HepG2 (cell line): ENCODE measurements at regions not wholly inside any gene's neighbourhood (a gene's known extent, or its start where the extent isn't known, plus 50 kb on each side); places are given as distances from the start of the nearest gene placed in this dataset.
A peak's percentile ranks its signal among the peaks of the same experiment; 100 is the strongest.

Source experiments
- ADNP ChIP-seq: sonication (generic); formaldehyde crosslinking; IDR thresholded peaks from 2 replicates; pipeline ENCODE4 v1.4.0; 2020; ENCODE audit warnings: missing genetic modification reagents
- ASH2L ChIP-seq: fragments of 300-600, 200-600 bp; sonication (generic); IDR thresholded peaks from 2 replicates; pipeline ENCODE4 v1.7.0; 2017; ENCODE audit warnings: low read depth, mild to moderate bottlenecking, moderate library complexity, mixed read lengths, low read length; ENCODE audit not compliant: insufficient read length
- ATF4 ChIP-seq, 2 experiments: fragments of 450-650 bp in 1 of 2; sonication (generic) in 1 of 2; formaldehyde crosslinking; IDR thresholded peaks; 2 replicates each; pipeline versions ENCODE4 v1.5.0 to v1.8.0; 2020 to 2022; ENCODE audit warnings: mild to moderate bottlenecking in 1 of 2, missing genetic modification reagents in 1 of 2
- CREBL2 ChIP-seq: sonication (generic); formaldehyde crosslinking; IDR thresholded peaks from 2 replicates; pipeline ENCODE4 v1.8.1; 2023; ENCODE audit warnings: missing genetic modification reagents, mild to moderate bottlenecking, borderline replicate concordance
- ELF1 ChIP-seq: sonication (generic); formaldehyde crosslinking; IDR thresholded peaks from 2 replicates; pipeline ENCODE4 v1.4.0; 2020; ENCODE audit warnings: missing genetic modification reagents
- ELF4 ChIP-seq: sonication (generic); formaldehyde crosslinking; IDR thresholded peaks from 2 replicates; pipeline ENCODE4 v1.5.0; 2020; ENCODE audit warnings: missing genetic modification reagents, mild to moderate bottlenecking, moderate library complexity, borderline replicate concordance
- HINFP ChIP-seq: sonication (generic); formaldehyde crosslinking; IDR thresholded peaks from 2 replicates; pipeline ENCODE4 v1.4.0; 2020; ENCODE audit warnings: low read depth, mild to moderate bottlenecking, missing genetic modification reagents
- NFE2L1 ChIP-seq: sonication (generic); formaldehyde crosslinking; IDR thresholded peaks from 2 replicates; pipeline ENCODE4 v1.4.0; 2020; ENCODE audit warnings: missing genetic modification reagents, mild to moderate bottlenecking, borderline replicate concordance
- NPAS2 ChIP-seq: sonication (generic); formaldehyde crosslinking; IDR thresholded peaks from 2 replicates; pipeline ENCODE4 v1.8.0; 2022; ENCODE audit warnings: mild to moderate bottlenecking, missing genetic modification reagents, borderline replicate concordance
- NR3C1 ChIP-seq: sonication (generic); formaldehyde crosslinking; IDR thresholded peaks from 2 replicates; pipeline ENCODE4 v1.4.0; 2020; ENCODE audit warnings: missing genetic modification reagents
- ONECUT2 ChIP-seq: sonication (generic); formaldehyde crosslinking; IDR thresholded peaks from 2 replicates; pipeline ENCODE4 v1.4.0; 2020; ENCODE audit warnings: missing genetic modification reagents
- REPIN1 ChIP-seq: sonication (generic); formaldehyde crosslinking; IDR thresholded peaks from 2 replicates; pipeline ENCODE4 v1.8.0; 2022; ENCODE audit warnings: missing genetic modification reagents, low read depth, mild to moderate bottlenecking, borderline replicate concordance
- SNAPC2 ChIP-seq: sonication (generic); formaldehyde crosslinking; IDR thresholded peaks from 2 replicates; pipeline ENCODE4 v1.8.1; 2022; ENCODE audit warnings: mild to moderate bottlenecking, missing genetic modification reagents
- SNAPC5 ChIP-seq: sonication (generic); formaldehyde crosslinking; IDR thresholded peaks from 2 replicates; pipeline ENCODE4 v1.8.1; 2023; ENCODE audit warnings: mild to moderate bottlenecking, missing genetic modification reagents, borderline replicate concordance
- SP1 ChIP-seq, 2 experiments: fragments of 450-650 bp in 1 of 2; sonication (generic) in 1 of 2; formaldehyde crosslinking in 1 of 2; IDR thresholded peaks; 2 replicates each; pipeline versions ENCODE4 v1.4.0 to v1.6.1; 2016 to 2020; ENCODE audit warnings: missing genetic modification reagents in 1 of 2
- TBX2 ChIP-seq: sonication (generic); formaldehyde crosslinking; IDR thresholded peaks from 2 replicates; pipeline ENCODE4 v1.5.0; 2020; ENCODE audit warnings: missing genetic modification reagents, mild to moderate bottlenecking, borderline replicate concordance
- TGIF2 ChIP-seq: IDR thresholded peaks from 2 replicates; pipeline ENCODE4 v1.6.1; 2016; ENCODE audit warnings: control low read depth, missing compliant biosample characterization
- XRCC5 ChIP-seq: fragments of 200-400 bp; formaldehyde crosslinking; optimal IDR thresholded peaks from 2 replicates; pipeline ENCODE3; 2017; ENCODE audit warnings: mild to moderate bottlenecking, low read length
- ZFP62 ChIP-seq: sonication (generic); formaldehyde crosslinking; IDR thresholded peaks from 2 replicates; pipeline ENCODE4 v1.4.0; 2020; ENCODE audit warnings: missing genetic modification reagents
- ZNF207 ChIP-seq: fragments of 450-650 bp; IDR thresholded peaks from 2 replicates; pipeline ENCODE4 v1.6.1; 2016; ENCODE audit warnings: antibody characterized with exemption, borderline replicate concordance
- ZNF333 ChIP-seq: sonication (generic); formaldehyde crosslinking; IDR thresholded peaks from 2 replicates; pipeline ENCODE4 v1.4.0; 2020; ENCODE audit warnings: mild to moderate bottlenecking, missing genetic modification reagents, borderline replicate concordance
- ZNF570 ChIP-seq: sonication (generic); formaldehyde crosslinking; IDR thresholded peaks from 2 replicates; pipeline ENCODE4 v1.4.0; 2020; ENCODE audit warnings: mild to moderate bottlenecking, missing genetic modification reagents, borderline replicate concordance
- ZNF572 ChIP-seq: sonication (generic); formaldehyde crosslinking; IDR thresholded peaks from 2 replicates; pipeline ENCODE4 v1.5.1; 2020; ENCODE audit warnings: mild to moderate bottlenecking, missing genetic modification reagents
- ZNF713 ChIP-seq: sonication (generic); formaldehyde crosslinking; IDR thresholded peaks from 2 replicates; pipeline ENCODE4 v1.4.0; 2020; ENCODE audit warnings: mild to moderate bottlenecking, missing genetic modification reagents

GRCh38 chr2:41840702-41841551 is 206.9 kb upstream of the PKDCC start (continued):
- TF ChIP-seq XRCC5 (peak; percentile 99), ZNF333 (CRISPR knock-in tag) (0 out of 2 replicates have a peak, but pooled peaks have one; percentile 68), SNAPC5 (no peak), HINFP (CRISPR knock-in tag) (no peak), NR3C1 (no peak), ZNF570 (CRISPR knock-in tag) (no peak), NPAS2 (CRISPR knock-in tag) (no peak), TGIF2 (CRISPR knock-in tag) (no peak), ATF4 (CRISPR knock-in tag; IDR thresholded peaks at IDR 0.05) (peak in 1 of 2 experiments; percentile 2; a peak in 1 of 4 replicates), NFE2L1 (CRISPR knock-in tag) (no peak), ASH2L (no peak), ZNF713 (no peak), ZNF207 (no peak), ZNF572 (CRISPR knock-in tag) (peak; percentile 63; the same call in 1 of the 2 replicates), CREBL2 (CRISPR knock-in tag) (peak; percentile 76; the same call in 1 of the 2 replicates), ELF1 (CRISPR knock-in tag) (peak; percentile 93), ADNP (no peak), TBX2 (CRISPR knock-in tag) (peak; percentile 59; the same call in 1 of the 2 replicates), ZFP62 (CRISPR knock-in tag) (no peak), SNAPC2 (peak; percentile 69; the same call in 1 of the 2 replicates), REPIN1 (CRISPR knock-in tag) (peak; percentile 92), SP1 (IDR thresholded peaks at IDR 0.05) (no peak), SP1 (CRISPR knock-in tag; IDR thresholded peaks at IDR 0.05) (peak; percentile 99), ELF4 (CRISPR knock-in tag) (no peak; the same call in 1 of the 2 replicates), ONECUT2 (CRISPR knock-in tag) (no peak)
